Endothelial cell (in vitro differentiated cells): ENCODE measurements at regions not wholly inside any gene's neighbourhood (a gene's known extent, or its start where the extent isn't known, plus 50 kb on each side); places are given as distances from the start of the nearest gene placed in this dataset.
"Not testable (repeated sequence)": the region's sequence is repeated elsewhere in the genome, so short reads cannot be mapped to it uniquely, and the experiment has no call there.

Experiments used
- DNase-seq: peaks from one replicate; pipeline ENCODE4 v3.0.0; 2021; ENCODE audit warnings: low spot score
- H3K27ac Mint-ChIP-seq: one replicate; pipeline ENCODE4 v1.8.0; 2021; ENCODE audit warnings: mixed read lengths, inconsistent platforms; ENCODE audit not compliant: unreplicated experiment
- H3K27me3 Mint-ChIP-seq: one replicate; pipeline ENCODE4 v1.8.0; 2021; ENCODE audit warnings: mild to moderate bottlenecking, moderate library complexity, mixed read lengths, inconsistent platforms; ENCODE audit not compliant: unreplicated experiment
- H3K36me3 Mint-ChIP-seq: one replicate; pipeline ENCODE4 v1.8.0; 2021; ENCODE audit warnings: mild to moderate bottlenecking, low read depth, mixed read lengths, inconsistent platforms; ENCODE audit not compliant: unreplicated experiment
- H3K4me1 Mint-ChIP-seq: one replicate; pipeline ENCODE4 v1.8.0; 2021; ENCODE audit warnings: mild to moderate bottlenecking, mixed read lengths, inconsistent platforms; ENCODE audit not compliant: unreplicated experiment
- H3K4me3 Mint-ChIP-seq: one replicate; pipeline ENCODE4 v1.8.0; 2021; ENCODE audit warnings: mild to moderate bottlenecking, mixed read lengths, inconsistent platforms; ENCODE audit not compliant: unreplicated experiment
- H3K9me3 Mint-ChIP-seq: one replicate; pipeline ENCODE4 v1.8.0; 2021; ENCODE audit warnings: mixed read lengths, inconsistent platforms; ENCODE audit not compliant: unreplicated experiment
- CTCF ChIP-seq: fragments of 200-600 bp; sonication (generic); IDR thresholded peaks from one replicate; pipeline ENCODE4 v1.5.0; 2021; ENCODE audit warnings: antibody characterized with exemption; ENCODE audit not compliant: unreplicated experiment

DNA sequence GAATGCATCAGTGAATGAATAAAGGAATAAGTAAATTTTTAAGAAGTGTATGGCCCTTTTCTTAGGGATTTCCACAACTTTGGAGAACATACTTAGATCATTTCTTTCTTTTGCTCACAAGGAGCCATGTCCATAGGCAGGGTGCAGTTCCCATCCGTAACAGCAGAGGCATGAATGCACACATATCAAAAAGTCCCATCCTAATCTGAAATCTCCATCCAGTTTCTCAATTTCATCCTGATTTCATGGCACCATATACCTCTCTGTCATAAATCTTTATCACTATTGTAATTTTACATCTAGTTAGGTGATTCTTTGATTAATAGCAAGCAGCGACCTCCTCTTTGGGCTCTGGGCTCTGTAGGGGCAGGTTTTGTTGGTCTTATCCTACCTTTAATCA is 359.2 kb downstream of the RRAGC start:
- no peaks in the 10 kb centered on the region for H3K9me3 Mint-ChIP-seq
- no peak for DNase-seq
- peaks cover 4% of the 10 kb centered on the region for H3K4me1 Mint-ChIP-seq
- H3K27ac Mint-ChIP-seq: no peak overlapping the region
- no peaks in the 10 kb centered on the region for H3K36me3 Mint-ChIP-seq
- no peak overlapping the region for H3K4me3 Mint-ChIP-seq
- no peaks in the 10 kb centered on the region for H3K27me3 Mint-ChIP-seq
- TF ChIP-seq CTCF: peak; percentile 61

GRCh38 chr1:38498686-38499085 is 360.9 kb downstream of the RRAGC start:
- Mint-ChIP-seq H3K36me3 (no peaks in the 10 kb centered on the region), H3K4me1 (peaks cover 4% of the 10 kb centered on the region), H3K9me3 (no peaks in the 10 kb centered on the region), H3K27me3 (no peaks in the 10 kb centered on the region), H3K27ac (no peak overlapping the region), H3K4me3 (no peak overlapping the region)
- no peak for DNase-seq
- TF ChIP-seq CTCF: no peak

DNA sequence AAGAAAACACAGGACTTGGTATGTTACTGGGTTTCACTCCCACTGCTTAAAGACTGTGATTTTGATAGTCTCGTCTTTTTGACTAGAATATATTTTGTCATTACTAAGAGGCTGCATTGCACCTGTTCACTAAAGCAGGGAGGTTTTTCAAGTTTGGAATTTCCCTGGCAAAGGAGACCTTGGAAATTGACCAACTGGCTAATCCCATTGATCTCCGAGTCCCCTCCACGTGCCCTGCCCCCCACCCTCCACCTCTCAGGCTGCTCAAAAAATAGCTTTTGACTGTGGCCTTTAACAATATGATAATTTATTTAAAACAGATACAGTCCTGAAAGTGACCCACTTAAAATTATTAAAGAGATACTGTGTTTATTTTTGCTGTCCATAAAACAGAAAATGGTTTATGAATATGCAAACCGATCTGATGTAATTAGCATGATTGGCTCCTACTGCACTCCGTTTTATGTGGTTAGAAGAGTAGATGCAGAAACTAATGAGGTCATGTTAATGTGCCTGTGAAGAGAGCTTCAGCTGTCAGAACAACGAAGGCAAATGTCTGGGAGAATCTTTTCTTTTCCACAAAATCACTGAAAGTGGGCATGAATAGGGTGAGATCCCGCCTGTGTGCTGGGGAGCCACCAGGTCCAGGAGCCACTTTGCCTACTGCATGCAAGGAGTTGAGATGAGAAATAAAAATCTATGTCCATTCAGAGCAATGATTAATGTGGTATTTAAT is 361.5 kb downstream of the RRAGC start:
- H3K27ac Mint-ChIP-seq: no peak overlapping the region
- no peak overlapping the region for H3K4me3 Mint-ChIP-seq
- no peaks in the 10 kb centered on the region for H3K9me3 Mint-ChIP-seq
- TF ChIP-seq CTCF: no peak
- DNase-seq: no peak
- H3K36me3 Mint-ChIP-seq: no peaks in the 10 kb centered on the region
- no peaks in the 10 kb centered on the region for H3K4me1 Mint-ChIP-seq
- no peaks in the 10 kb centered on the region for H3K27me3 Mint-ChIP-seq

GRCh38 chr1:38493306-38493705 is 366.3 kb downstream of the RRAGC start:
- not testable (repeated sequence) for H3K4me3 Mint-ChIP-seq, H3K9me3 Mint-ChIP-seq, H3K27ac Mint-ChIP-seq, H3K27me3 Mint-ChIP-seq, H3K4me1 Mint-ChIP-seq, DNase-seq, H3K36me3 Mint-ChIP-seq

DNA sequence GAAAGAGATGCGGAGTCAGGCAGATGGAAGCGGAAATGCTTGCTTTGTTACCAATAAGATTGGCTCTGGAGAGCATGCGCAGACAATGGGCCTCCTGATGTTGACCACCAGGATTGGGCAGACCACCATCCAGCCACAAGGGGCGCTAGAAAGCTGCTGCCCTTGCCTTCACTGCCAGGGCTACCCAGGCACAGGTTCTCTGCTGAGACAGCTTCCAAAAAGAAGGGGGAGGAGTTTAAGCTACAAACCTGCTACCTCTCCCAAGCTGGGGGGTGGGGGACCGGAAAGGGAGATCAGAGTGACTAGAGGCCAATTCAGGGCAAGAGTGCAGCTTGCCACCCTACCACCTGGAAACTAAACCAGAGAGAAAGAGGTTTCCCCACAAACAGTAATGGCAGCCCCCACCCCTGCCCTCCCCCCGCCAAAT is 369.7 kb downstream of the RRAGC start:
- no peaks in the 10 kb centered on the region for H3K9me3 Mint-ChIP-seq
- DNase-seq: peak; percentile 64
- H3K36me3 Mint-ChIP-seq: no peaks in the 10 kb centered on the region
- H3K4me3 Mint-ChIP-seq: no peak overlapping the region
- H3K27me3 Mint-ChIP-seq: peaks cover 2% of the 10 kb centered on the region
- H3K4me1 Mint-ChIP-seq: peaks cover 10% of the 10 kb centered on the region
- no peak overlapping the region for H3K27ac Mint-ChIP-seq
- TF ChIP-seq CTCF: peak; percentile 70
